Activated effector memory CD4-positive, alpha-beta T cell treated with Interleukin-2 at 50 U/mL for 16 hours (primary cell): ENCODE measurements at regions not wholly inside any gene's neighbourhood (a gene's known extent, or its start where the extent isn't known, plus 50 kb on each side); places are given as distances from the start of the nearest gene placed in this dataset.
"Not testable (repeated sequence)": the region's sequence is repeated elsewhere in the genome, so short reads cannot be mapped to it uniquely, and the experiment has no call there.

Source experiments
- DNase-seq: peaks from one replicate; pipeline ENCODE4 v3.0.0-alpha.2; 2020

DNA sequence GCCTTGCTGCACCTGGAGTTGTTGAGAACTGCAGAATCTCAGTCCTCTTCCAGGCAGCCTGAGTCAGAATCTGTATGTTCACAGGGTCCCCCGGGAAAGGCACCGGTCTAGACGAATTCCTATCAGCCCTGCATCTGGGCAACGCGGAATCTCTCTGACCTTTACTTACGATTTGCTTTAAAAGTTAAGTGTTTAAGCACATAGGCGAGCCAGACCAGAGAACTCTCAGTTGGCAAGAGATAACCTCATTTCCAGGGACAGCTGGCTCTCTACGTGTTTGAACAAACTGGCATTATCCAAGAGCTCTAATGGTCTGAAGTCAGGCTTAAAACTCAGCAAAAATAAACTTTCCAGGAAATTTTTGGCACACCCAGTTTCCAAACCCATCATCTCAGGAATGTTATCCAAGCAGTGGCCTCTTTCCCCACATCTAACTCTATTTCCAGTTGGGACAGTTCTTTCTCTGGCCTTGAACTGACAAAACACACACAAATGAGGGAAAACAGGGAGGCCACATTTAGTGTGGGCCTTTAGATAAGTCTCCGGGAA lies 53.4 kb downstream of the HES1 start:
- DNase-seq: no peak

DNA sequence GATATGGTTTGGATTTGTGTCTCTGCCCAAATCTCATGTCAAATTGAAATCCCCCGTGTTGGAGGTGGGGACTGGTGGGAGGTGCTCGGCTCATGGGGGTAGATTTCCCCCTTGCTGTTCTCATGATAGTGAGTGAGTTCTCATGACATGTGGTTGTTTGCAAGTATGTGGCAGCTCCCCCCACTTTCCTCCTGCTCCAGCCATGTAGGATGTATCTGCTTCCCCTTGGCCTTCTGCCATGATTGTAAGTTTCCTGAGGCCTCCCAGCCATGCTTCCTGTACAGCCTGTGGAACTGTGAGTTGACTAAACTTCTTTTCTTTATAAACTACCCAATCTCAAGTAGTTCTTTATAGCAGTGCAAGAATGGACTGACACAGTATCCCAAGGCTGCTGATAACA lies 55.9 kb downstream of the HES1 start:
- not testable (repeated sequence) for DNase-seq

DNA sequence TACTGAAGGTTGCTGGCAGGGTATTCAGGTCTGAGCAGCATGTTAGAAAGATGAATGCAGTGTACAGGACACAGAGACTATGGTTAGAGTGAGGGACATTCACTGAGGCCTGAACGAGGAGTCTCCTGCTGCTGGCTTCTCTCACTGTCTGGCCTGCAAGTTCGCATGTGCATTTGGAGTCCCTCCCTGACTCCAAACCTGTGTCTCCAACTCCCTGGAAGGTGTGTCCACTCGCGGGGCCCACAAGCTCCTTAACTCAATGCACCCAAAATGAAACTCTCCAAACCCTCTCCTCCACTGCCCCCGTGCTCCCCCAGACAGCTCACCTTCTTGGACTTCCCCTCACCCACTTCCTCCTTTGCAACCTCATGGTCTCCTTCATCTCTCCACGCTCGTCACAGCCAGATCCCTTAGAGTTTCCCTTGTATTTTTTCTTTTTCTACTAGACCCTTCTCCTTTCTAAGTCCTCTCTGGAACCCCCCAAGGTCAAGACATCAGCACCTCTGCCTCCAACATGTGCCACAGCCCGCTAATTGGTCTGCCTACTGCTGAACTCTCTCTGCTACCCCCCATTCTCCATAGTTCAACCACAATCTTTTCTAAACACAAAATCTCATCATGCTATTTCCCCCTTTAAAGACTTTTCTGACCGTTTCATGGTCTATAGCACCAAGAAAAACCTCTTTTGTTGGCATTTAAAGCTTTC lies 58.3 kb downstream of the HES1 start:
- DNase-seq: no peak

DNA sequence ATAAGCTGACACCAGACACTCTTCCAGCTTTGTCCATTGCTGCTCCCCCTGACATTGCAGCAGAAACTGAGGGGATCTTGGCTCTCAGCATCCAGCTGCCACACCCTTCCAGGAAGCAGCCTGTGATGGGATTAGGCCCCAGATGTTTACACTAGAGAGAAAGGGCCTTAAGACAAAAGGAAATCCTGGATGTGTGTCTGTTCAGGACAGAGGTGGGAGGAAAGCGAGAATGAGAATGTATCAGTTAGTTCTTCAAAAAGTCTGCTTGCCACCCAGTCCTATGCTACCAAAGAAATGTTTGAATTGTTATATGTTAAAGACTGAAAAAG lies 58.8 kb downstream of the HES1 start:
- DNase-seq: no peak

DNA sequence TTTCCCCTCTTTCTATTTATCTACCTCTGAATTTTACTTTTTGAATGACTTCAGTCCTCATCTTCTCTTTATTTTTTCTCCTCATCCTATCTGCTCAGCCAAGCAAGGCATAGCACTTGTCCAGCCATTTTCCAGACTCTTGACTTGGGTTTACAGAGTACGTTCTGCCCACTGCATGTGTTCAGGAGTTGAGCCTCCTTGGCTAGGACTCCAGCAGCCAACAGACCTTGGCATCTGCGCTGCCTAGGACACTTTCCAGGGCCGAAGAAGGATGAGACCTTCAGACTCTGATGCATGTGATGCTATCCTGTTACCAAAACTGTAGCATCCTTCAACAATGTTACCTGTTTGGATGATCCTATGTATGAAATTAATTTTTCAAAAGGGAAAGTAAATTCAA lies 59.7 kb downstream of the HES1 start:
- no peak for DNase-seq

DNA sequence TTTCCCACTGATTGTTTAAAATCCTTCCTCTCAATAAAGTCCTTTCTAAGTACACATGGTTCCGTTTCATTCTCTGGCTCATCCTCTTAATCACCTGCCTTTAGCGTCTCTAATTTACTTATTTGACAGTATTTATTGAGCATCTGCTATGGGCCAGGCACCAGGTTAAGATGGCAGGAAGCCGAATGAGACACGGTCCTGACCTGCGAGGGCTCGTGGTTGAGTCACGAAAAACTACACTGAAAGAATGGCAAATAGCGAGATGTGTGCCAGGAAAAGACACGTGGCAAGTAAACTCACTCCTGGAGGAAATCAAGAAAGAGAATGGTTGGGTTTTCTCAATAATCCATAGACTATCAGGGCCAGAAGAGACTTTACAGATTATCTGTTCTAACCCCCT lies 60.9 kb downstream of the HES1 start:
- no peak for DNase-seq

DNA sequence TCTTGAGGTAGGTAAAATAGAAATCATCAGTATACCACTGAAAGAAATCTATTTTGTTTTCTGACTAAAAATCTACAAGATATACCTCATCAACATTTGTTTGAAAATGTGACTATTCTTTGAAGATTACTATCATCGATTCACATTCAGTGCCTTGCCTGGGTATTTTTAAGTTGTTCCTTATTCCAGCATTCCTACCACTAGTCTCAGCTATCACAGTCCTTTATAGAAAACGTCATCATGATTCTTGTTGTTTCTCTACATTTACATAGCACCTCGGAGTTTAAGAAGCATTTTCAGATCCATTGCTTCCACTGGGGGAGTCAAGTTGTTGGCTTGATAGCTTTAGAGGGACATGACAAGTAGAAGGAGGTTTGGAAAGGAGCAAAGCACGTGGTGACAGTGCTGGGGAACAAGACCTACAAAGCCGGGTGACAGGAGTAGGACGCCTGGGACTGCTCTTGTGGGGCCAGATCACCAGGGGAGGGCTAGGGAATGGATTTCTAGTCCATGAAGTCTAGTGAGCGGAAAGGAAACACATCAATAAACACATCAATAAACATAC lies 61.5 kb downstream of the HES1 start:
- DNase-seq: no peak

DNA sequence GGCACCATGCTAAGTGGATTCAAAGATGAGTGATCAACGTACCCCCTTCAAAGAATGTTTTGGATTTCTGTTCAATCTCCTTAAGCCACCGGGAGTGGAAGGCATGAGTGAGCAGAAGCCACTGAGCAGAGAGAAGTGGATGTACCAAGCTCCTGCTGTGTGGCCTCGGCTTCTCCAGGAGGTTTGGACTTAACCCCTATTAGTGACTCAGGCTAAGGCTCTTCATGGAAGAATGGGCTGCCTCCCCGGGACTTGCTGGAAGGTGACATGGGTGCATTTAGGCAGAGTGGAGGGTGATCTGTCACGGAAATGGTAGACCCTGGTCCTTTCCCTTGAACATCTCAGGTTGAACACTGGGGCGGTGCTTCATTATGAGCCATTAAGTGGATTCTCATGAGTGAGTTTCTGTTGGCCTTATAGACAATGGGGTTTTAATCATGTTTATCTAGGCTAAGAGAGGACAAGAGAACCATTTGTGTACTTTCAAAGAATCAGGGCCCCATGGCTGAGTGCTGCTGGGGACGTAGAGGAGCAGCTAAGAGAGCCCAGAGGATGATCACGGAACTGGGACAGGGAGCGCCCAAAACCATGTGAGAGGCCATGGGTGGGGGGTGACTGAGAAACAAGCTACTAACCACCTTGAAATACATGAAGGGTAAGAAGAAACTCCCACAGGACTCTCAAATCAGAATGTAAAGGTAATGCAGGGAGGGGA lies 62.2 kb downstream of the HES1 start:
- no peak for DNase-seq

DNA sequence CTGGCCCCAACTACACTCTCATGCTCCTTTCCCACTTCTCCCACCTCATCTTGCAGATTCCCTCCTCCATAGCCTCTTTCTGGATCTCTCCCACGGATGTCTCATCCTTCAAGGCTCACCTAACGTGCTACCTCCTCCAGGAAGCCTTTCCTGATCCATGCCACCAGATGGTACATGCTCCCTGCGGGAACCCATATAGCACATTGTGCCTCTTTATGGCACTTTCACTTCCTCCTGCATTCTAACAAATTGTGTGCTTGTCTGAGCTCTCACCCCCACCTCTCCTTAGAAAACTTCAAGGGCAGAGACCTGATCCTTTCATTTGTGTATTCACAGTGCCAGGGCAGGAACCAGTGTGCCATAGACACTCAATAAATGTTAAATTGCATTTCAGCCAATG lies 63.0 kb downstream of the HES1 start:
- no peak for DNase-seq

DNA sequence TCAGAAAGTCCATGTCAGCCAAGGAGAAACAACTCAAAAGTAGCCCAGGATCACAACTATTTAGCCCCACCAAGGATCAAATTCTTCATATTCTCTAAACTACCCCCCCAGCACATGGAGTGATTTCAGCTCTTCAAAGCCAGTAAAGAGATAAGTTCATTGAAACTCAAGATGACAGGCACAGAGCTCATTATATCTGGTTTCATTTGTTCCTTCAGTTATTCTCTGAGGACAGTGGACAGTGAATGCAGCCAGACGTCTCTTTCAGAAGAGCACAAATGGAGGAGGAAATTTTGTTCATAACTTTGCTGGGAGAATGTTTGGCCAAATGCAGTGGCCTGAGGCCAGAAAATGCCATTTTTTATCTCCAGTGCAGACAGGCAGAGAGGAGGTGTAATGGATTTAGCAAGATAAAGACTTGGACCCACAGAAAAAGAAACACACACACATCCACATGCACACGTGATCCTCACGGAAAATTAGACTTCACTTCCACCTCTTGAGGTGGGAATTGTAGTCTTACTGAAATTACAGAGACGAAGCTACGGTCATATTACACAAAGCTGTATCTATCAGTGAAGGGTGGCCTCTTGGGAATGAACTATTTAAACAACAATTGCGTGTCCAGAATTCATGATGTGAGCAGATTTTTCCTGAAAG lies 64.6 kb downstream of the HES1 start:
- DNase-seq: no peak

DNA sequence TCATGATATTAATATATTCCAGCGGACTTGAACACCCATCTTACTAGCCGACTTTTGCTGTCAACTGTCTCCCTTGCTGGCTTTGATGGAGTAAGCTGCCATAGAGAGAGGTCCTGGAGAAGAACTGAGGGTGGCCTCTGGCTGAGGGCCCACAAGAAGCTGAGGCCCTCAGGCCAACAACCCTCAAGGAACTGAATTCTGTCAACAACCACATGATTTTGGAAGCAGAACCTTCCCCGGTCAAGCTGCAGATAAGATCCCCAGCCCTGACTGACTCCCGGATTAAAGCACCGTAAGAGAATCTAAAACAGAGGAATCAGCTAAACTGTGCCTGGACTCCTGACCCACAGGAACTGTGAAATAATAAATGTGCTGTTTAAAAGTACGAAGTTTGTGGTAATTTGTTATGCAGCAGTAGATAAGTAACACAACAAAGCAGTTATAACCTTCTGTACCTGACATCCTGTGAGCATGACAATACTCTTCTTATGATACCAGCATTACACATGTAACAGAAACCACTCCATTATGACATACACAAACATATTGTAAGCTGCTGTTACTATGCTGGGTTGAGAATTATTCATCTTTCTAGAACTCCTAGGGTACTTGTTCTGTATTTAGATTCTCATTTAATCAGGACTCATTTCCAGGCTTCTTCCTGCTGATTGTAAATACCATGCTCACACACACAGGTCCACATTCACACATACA lies 66.2 kb downstream of the HES1 start:
- DNase-seq: no peak

DNA sequence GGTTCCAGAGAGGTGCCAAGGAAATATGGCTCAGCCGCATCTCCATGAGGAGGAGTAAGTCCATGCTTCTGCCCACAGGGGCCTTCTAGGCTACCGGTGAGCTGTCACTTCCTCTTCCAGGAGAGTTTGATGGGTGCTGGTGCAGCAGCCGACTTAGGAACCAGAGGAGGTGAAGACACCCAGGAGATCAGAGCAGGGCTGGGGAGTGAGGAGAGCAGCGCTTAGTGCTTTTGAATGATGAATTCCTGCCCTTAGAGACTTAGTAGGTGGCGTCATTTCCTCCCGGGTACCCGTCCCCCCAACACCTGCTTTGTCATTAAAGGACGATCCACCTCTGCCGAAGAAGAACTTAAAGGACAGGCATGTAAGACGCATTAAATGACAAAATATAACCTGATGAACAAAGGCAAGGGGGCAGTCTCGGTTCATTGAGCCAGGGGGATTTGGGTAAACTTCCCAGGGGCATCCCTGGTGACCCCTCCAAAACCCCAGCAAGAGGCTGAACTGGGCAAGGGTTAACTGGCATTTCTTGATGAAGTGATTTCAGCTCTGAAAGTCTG lies 67.6 kb downstream of the HES1 start:
- DNase-seq: no peak

DNA sequence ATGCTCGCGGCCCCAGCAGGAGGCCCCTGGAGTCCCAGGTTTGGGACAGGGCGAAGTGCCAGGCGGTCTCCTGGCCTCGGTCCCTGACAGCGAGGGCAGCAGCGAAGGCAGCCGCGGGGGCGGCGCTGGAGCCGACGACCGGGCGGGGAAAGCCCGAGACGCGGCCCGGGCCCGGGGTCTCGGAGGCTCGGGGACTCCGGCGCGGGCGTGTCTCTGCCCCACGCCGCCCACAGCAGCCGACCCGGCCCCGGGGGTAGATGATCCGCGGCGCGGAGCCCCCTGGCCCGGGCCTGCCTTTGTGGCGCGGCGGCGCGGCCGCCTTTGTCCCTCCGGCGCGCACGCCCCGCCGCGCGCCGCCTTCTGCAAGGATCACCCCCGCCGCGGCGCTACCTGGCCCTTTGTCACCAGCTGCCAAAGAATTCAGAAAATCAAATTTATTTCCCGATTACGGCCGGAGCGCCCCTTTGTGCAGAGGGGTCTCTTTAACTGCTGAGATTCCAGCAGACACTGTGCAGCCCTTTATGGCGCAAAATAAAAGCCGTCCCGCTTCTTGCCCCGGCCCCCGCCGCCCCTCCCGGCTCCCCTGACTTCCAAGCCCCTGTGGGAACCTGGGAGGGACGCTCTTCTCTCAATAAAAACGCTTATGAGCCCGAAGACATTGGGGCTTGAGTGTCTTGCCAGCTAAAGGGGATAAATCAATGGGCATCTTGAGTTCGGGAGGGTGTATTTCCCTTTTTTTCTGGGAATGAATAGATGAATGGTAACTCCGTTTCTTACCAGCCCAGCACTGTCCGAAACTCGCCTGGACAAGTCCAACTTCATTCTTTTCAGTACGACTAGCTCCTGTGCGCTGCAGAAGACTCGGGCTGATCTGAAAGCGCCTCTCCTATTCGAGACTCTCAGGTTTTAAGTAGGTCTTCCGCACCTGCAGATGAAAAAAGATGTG lies 68.4 kb downstream of the HES1 start:
- DNase-seq: no peak

DNA sequence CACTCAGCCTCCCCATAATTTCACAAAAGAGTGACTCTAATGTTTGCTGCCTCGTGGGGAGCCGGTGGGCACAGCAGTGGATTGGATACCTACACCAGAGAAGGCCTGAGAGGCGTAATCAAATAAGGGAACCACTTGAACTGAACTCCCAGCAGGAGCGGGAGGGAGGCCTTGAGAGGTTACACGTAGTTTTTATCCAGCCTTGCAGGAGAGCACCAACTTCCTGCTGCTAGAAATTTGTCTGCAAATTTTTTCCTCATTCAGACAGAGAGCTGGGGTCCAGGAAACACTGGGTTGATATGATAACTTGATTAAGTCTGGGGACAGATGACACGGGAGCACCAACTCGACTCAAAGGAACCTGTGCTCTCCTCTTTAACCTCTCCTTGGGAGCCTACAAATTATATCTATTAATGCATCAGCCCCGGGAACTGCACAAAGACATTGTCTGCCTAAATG lies 69.8 kb downstream of the HES1 start:
- no peak for DNase-seq

DNA sequence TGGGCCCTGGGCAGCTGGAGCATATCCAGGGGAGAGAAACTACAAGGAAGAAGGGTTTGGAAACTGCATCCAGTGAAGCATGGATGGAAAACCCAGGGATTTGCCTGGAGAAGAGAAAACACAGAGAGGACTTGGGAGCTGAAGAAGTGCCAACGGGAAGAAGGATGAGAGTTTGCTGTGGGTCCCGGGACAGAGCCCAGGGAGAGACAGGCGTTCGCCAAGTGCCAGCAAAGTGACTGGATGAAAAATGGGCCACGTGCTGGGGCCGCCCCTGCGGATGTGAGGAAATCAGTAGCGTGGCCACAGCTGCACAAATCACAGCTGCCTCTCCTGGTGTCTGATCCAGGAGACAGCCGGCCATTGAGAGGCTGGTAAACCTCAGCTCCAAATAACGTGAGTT lies 70.4 kb downstream of the HES1 start:
- DNase-seq: no peak

DNA sequence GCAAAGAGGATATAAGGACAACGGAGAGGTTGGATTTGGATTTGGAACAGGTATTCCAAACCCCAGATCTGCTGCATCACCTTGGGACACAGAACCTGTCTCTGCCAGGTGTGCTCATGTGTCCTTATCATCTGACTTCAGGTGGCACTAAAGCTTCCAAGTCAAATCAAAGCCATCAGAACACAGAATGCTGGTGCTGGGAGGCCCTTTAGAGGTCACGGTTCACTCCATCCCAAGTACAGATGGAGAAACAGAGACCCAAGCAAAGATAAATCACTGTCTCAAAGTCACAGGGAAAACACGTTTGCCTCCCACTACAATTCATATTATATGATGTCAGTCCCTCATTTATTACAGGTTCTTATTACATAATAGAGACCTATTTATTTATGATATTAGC lies 72.8 kb downstream of the HES1 start:
- DNase-seq: no peak

DNA sequence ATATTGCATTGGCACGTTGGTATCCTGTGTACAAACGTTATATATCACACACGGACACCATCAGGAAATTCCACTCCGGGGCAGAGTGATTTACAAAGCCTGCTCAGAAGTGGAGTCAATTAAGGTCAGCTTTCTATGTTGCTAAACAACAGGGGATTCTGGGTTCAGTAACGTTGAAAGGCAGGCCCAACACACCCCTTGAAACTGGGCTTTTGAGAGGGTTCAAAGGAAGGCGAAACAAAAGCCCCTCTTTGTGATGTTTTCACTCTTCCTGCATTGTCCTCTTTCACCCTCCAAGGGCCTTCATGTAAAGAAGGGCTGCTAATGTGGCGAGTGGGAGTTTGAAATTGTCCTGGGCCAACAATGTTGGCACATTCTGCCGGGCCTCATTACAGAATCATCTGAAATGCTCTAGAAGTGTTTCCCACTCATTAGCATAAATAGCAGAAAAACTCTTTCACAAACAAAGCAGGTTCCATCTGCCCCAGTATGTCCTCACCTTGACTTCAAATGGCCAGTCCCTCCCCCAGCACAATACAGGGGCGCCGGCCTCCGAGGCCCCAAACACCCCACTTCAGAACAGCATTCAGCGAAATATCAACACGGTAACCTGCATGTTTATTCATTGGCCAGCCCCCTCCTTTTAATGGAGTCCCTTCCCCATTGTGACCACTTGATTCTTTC lies 76.4 kb downstream of the HES1 start:
- DNase-seq: no peak

DNA sequence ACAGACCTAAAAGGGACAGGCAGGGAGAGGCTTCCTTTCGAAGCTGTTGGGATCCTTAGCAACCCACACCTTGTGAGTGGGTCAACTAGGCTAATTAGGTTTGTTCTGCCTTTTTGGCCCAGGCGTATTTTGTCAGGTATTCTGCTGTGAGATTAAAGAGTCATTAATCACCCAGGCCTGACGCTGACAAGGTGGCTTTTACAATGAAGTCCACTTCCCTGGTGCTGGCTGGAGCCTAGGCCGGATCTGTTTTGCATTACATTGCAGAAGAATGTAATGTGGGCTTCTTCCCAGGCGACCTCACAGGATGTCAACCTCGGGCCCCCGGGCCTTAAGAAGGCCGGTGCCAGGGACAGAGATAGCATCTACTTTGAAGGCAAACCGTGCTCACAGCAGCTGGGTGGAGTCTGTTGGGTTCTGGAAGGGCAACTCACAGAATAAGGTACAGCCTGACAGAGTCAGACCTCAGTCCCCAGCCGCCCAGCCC lies 76.9 kb downstream of the HES1 start:
- no peak for DNase-seq

DNA sequence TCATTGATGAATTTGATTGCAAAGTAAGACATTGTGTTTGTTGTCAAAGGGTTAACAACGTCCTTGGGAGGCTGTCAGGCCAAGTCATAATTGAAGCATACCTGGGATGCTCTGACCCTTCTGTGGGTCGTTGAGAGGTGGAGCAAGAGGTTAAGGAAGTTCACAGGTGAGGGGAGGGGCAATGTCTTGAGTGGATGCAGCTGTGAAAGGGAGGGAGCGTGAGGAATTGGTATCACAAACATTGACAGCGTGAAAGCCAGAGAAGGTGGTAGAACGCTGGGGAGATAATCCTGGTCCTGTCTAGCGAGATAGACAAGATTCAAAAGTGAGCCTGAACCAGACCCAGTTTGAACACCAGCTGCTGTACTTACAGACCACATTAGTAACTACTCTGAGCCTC lies 79.4 kb downstream of the HES1 start:
- no peak for DNase-seq

DNA sequence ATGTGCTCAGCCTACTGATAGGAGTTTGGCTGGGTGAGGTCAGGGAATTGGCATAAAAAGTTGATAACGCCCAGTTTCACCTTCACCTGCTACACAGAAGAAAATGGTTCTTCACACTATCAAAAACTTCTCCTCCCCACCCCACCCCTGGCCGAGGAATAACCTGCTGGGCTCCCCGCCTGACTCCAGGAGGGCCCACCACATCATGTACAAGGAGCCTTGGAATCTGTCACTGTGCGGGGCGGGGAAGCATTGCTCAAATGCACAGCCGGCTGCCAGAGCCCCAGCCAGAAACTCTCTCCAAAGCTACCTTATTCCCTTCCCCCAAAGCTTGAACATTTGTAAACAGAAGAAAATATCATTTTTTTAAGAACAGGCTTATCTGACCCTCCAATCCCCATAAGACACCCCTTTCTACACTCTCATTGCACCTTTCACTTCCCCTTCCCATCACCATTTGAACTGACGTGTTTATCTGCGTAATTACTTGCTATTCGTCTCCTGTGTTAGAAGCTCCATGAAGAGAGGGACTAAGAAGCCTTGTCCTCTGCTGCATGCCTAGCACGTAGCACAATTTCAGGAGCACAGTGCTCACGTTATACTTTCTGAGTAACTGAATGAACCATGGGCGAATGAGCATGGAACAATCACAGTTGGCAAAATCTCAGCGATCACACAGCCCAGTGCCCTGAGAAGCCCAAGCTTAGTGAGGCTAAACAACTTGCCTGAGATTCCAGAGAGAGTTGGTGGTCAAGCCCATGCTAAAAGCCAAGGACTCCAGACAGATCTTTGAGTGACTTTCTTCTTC lies 82.9 kb downstream of the HES1 start:
- DNase-seq: no peak
